GM21423 (cell line): ENCODE measurements at regions not wholly inside any gene's neighbourhood (a gene's known extent, or its start where the extent isn't known, plus 50 kb on each side); places are given as distances from the start of the nearest gene placed in this dataset.
"Not testable (repeated sequence)": the region's sequence is repeated elsewhere in the genome, so short reads cannot be mapped to it uniquely, and the experiment has no call there.

Experiments
- ATAC-seq: cut with Tn5 transposase; IDR thresholded peaks from one replicate; pipeline ENCODE4 v1.9.1; 2021; ENCODE audit warnings: mild to moderate bottlenecking, moderate library complexity; ENCODE audit not compliant: unreplicated experiment

DNA sequence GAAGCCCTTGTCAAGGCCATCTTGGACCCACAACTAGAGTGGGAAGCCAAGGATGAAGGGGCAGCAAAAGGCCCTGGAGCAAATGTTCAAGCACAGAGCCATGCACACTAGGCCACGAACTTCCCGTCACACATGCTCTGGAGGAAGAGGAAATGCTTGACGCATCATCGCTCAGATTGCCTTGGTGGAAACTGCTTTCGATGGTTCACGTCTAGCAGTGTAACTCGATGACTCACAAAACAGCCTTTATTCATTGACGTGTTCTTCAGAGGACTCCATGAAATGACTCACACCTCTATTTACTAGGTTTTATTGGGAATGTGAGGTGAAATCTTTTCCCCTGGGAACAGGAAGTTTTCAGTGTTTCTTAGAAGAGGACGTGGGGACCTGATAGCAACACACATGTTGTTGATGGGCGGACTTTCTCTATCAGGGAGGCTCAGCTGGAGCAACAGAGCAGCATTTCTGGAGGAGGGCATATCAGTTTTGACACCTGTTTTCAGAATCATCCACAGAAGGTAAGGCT is 79.8 kb upstream of the FLT1 start:
- no peak for ATAC-seq

DNA sequence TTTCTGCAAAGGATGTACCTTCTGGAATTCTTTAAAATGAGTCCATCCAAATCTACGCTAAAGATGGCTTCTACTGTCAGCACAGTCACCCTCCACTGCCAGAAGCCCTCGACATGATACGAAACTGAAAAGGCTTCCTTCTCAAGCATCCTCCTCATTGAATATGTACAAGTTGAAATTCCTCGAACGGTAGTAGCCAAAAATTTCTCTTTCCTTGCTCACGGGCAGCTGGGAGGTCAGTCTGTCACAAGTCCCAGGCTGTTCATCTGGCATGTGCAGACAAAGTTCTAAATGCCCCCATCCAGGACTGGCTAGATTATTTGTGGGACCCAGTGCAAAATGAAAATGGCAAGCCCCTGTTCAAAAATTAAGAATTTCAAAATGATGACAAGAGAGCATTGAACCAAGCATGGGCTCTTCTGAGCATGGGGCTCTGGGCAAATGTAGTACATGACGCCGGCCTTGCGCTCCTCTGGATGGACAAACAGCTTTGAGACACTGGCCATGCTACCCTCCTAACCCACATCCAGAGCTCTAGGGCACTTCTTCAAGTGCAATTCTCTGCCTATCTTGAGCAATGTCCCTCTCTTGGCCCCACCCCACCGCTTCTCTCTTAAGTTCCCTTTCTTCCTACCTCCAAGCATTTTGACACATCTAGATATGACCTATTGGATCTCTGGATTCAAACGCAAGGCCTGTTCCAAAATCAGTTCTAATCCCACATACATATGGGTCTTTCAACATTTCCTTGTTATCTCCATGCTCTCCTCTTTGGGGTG is 78.9 kb upstream of the FLT1 start:
- no peak for ATAC-seq

DNA sequence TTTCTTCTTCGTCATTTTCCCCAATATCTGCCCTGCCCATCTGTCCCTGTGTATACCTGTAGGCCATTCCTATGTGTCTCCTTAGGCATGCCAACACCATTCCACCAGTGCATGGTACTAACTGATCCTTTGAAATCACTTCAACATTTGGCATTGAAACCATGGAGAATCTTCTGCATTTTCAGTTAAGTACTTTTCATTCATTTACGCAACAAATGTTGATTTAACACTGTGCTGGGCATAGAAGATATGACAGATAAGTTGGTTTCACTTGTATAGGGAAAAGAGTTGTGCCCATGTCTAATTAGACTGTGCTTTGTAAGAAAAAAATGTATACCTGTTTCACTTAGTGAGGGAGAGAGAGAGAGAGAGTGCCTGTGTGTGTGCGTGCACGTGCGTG is 77.9 kb upstream of the FLT1 start:
- no peak for ATAC-seq

DNA sequence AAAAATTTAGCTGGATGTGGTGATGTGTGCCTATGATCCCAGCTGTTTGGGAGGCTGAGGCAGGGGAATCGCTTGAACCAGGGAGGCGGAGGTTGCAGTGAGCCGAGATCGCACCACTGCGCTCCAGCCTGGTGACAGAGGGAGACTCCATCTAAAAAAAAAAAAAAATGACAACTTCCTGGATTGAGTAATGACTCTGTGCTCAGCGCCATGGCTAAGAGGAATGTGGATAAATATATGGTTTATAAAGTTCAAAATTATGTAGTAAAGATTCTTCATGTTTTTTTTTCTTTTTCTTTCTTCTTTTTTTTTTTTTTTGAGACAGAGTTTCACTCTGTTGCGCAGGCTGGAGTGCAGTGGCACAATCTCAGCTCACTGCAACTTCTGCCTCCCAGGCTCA is 75.4 kb upstream of the FLT1 start:
- ATAC-seq: not testable (repeated sequence)

DNA sequence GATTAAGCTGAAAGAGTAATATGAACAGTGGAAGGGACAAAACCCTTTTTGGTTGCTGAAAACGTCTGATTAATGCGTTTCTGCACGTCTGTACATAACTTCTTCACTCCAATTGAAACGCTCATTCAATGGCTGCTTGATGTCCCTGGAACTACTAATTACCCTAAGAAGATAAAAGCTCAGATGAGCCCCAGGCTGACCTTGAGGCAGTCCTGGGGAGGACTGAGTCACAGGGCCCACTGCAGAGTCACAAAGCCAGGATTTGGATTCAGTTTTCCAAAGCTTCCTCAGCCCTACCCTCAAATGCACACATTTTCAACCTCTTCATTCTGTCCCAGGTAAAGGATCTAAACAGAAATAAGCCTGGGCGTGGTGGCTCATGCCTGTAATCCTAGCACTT is 75.0 kb upstream of the FLT1 start:
- ATAC-seq: no peak

DNA sequence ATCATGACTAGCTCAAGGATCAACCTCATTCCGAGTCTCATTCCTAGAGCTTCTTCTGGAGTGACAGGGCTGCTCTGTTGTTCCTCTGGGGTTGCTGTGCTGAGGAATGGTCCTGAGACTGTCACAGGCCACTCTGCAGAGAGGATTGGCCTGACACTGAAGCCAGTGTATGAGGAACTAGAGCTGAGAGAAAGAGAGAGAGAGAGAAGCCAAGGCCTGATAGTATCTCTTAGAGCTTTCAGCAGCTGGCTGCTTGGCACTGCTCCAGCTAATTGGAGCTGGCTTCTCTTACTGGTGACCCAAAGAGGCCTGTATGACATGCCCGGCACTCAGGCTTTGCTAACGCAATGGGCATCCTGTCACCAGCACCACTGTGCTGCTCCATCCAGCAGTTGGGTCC is 73.4 kb upstream of the FLT1 start:
- ATAC-seq: no peak

DNA sequence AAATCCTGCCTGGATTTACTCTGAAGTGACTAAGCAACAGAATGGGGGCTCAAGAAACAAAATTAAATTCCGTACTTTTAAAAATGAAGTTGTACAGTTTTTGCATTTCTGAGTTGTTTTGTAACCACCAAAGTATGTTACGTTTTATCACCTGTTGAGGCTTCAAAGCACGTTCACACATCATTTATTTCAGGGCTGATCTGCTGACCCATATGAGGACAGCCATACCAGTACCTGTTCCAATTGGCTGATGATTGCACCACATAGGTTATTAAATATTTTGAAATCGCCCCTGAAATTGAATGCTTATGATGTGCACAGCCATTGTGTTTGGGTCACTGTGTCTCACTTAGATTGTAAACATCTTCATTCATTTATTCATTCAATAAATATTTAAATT is 72.0 kb upstream of the FLT1 start:
- no peak for ATAC-seq

DNA sequence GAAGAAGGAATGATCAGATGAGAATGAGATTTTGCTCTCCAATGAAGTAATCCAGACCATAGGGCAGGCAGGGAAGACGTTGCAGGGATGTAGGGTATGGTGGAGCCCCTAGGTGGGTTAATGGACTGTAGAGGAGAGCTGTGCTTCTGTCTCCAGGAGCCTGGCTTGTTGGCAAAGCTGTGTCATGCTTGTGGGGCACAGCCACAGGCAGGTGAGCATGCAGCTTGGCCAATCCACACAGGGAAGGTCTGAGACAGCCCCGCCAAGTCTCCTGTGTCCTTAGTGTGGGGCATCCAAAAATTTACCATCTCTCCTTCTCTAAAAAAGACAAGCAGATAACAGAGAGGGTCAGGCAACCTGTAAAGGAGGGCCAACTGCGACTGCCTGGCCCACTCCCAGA is 71.4 kb upstream of the FLT1 start:
- ATAC-seq: no peak

DNA sequence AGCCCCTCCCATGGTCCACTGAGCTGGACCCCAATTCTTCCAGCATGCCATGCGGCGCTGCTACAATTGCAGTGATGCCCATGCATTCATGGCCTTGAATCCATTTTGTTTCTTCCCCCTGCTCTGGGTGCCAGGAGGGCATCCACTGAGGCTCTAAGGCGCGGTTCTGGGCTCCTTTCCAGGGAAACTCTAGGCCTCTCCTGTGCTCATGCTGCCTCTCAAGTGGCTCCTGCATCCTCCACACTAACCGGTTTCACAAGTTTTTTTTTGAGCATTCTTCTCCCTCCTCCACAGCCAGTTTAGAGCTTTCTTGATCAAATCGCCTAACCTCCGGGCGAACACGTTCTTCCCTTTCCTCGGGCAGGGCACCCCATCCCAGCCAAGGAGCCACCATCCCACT is 69.1 kb upstream of the FLT1 start:
- no peak for ATAC-seq

DNA sequence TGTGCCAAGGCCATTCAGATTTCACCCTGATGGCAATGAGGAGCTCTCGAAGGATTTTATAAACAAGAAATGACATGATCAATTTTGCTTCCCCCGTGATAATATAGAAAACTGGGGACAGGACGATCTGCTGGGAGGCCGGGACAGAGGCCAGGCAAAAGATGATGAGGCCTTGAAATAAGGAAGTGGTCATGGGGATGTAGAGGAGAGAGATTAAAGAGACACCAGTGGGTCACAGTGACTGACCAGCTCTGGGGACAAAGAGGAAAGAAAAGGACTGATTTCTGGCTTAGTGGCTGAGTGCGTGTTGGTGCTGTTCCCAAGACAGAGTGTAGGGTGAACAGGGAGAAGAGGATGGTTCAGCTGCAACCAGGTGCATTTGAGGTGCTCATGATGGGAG is 68.7 kb upstream of the FLT1 start:
- ATAC-seq: no peak

DNA sequence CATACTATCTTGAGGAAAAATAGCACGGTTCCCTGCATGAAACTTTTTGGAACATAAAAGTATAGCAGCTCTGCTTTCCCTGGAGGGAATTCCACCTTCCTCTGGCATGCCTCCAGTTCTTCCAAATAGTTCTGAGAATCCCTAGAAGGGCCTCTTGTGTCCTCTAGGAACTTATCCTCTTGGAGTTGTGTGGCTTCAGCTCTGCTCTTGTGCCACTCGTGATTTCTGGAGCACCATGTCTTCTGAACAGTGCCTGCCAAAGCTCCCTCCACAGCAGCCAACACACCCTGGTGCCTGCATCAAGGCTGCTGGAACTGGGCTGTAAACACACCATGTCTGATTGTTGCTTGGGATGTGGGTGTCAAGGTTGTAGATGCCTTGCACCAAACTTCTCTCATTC is 65.7 kb upstream of the FLT1 start:
- no peak for ATAC-seq

DNA sequence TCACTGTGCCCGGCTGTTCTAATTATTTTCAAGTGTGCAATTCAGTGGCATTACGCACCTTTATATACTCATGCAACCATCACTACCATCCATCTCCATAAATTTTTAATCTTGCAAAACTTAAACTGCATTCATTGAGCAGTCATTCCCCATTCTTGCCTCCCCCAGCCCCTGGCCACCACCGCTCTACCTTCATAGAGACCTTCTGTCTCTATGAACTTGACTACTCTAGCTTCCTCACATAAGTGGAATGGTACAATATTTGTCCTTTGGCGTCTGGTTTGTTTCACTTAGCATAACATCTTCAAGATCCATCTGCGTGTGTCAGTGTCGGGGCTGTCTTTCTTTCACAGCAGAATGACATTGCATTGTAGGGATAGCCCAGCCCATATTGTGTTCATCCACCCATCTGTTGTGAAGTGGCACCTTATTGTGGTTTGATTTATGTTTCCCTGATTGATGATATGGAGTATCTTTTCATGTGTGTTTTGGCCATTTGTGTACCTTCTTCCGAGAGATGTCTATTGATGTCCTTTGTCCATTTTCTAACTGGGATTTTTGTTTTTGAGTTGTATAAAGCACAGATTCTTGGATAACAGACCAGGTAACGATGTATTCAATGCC is 64.8 kb upstream of the FLT1 start:
- ATAC-seq: no peak

DNA sequence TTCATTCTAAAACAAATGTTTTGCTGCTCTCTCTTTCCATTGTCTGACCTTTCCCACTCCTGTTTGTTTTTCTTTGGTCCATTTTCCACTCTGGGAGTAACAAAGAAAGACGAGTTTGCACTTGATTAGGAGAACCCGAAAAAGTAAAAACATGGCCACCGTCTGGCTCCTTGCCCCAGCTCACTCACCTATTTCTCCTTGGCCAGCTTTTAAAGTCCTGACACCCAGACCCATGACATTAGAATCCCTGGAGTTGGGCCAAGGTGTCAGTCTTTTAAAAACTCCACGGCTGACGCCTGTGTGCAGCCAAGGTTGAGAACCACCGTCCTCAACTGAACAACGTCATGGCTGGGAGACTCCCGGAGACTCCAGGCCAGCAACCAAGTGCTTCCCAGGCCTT is 63.6 kb upstream of the FLT1 start:
- ATAC-seq: no peak

DNA sequence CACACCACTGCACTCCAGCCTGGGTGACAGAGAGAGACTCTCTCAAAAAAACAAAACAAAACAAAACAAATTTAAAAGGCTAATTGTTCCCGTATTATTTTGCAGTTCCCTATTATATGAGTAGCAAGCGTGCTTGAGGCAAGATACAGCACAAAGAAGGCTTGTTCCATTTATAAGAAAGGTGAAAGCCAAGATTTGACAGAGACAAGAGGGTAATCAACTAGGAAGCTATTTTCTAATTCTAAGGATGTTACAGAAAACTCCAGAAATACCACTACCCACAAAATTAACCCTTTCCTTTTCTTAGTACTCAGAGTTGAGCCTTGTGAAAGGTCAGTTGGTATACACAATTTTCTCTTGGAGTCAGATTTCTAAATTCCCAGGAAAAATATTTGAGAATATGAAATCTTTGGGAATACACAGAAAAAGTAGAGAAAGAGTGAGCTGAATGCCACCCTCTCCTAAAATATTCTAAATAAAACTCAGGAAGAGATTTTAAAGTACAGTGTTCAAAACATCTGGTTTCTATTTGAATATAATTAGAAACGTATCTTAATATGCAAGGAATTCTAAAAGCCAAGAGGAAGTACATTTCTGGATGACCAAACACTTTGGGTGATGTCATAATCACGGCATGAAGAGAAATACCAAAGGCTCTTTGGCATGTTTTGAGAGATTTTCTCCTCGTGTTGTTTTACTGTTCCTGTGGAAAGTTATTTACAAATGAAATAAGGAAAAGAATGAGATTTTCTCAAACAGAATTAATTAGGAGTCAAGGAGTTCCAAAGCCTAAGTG is 63.0 kb upstream of the FLT1 start:
- ATAC-seq: no peak

DNA sequence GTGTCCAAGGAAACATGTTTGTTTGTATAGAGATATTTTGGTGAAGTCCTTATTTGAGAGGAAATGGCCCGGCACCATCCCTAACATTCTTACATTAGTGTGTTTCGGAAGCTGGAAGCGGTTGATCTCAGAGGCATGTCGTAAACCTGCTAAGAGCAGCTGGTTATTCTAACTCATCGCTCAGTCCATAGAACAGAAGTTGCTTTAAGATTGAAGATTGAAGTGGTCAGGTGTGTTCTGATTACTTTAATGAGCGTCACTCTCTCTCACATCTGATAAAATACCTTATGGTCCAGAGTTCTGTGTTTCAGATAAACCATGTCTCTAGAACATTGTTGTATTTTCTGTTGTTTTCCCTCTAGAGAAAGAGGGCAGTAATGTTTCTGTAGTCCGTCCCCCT is 60.2 kb upstream of the FLT1 start:
- ATAC-seq: no peak

DNA sequence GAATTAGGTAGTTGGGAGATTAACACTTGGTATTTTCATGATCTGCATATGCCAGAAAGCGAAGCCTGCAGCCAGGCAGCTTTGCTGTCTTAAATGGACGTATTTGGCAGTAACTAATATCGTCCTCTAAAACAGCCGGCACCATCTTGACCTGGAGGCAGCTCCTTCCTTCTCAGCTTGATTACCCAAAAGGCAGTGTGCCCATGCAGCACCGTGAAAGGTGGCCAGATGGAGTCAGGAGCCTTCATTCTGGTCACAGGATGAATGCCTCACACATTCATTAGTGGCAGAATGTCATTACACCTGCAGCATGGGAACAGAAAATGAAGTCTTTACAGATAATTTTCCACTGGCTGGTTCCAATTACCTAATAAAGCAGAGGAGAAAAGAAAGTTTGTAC is 59.0 kb upstream of the FLT1 start:
- ATAC-seq: no peak

DNA sequence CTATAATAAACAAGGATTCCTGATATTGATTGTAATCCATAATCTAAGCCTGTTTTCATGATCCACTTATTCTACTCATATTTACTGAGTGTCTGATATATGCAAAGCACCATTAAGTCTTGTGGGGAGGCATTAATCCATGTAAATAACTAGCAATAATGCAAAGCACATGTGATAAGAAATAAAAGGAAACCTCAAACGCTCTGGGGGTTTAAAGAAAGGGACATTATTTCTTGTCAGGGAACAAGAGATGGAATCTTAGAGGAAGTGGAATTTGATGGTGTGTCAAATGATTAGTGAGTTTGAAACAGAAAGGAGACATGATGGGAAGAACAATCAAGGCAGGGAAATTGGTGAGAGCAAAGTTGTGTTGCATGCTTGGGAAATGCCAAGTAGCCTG is 57.4 kb upstream of the FLT1 start:
- ATAC-seq: no peak

DNA sequence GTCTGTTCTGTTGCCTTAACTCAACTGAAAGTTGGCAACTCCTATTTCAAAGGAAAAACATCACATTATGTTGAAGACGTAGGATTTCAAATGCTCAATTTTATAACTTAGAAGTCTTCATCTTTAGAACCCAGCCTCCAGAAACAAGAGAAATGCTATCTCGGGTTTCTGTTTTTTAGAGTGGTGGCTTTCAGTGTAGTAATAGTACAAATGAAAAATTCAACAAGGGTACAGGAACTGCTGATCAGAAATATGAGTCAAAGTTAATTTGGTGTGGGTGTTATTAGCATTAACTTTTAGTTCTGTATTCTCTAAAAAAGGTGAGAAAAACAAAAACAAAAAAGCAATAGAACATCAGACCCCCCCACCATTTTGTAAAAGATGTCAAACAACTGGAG is 56.6 kb upstream of the FLT1 start:
- ATAC-seq: no peak

DNA sequence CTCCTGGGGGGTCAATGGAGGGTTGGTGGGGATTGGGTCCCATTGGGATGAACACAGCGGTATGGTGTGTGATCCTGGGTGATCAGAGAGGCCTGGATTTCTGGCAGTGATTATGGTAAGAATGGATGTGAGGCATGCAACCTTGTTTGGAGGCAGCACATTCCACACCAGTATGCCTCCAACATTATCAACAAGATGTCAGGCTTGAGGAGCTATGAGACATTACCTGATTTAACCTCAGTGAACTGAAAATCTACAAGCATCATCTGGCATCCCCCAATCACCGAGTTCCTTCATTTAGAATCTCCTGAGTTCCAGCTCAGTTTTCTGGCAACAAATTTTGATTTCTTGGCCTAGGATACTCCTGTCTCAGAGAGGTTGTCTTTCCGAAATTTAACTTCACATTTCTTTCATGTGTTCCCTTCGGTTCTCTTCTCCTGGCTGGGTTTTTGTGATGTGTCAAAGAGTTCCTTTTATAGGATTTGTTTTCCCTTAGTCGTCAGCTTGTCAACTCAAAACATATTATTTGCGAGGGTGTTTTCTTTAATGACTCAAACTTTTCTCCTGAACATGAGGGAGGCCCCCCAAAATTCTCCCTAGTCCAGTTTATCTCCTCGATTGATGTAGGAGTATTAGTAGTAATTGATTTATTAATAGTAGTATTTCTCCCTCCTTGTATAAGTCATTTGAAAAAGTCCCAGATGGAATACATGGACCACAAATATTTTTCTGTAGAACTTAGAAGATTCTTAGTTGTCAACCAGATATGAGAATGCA is 56.0 kb upstream of the FLT1 start:
- no peak for ATAC-seq

DNA sequence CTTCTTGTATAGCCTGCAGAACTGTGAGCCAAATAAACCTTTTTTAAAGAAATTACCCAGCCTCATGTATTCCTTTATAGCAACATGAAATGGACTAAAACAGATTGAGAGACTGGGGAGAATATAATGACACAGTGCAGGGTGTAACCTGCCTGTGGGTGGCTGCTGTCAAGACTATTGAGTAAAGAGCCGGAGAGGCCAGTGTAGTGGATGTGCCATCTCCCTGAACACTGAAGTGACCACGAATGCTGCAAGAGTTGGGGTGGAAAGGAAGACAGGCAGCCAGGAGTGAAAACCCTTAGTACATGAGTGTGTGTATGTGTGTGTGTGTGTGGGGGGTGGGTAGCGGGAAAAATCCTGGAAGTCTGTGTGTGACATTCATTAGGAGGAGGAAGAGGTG is 55.2 kb upstream of the FLT1 start:
- ATAC-seq: no peak

DNA sequence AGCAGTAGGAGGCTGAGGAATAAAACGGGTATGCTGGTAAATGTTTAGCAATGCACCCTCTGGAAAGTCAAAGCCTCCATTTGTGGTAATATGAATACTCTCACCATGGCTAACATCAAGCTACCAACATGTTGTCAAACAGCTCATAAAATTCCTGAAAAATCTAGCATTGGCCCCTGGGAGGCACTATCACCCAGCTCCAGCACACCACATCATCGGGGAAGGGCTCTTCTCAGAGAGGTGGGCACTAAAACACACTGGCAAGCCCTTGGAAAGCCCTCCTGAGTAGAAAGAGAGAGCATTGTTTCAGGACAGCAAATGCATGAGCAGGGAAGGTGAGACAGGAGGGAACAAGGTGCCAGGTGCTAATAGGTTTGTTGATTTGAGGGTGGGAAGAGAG is 53.9 kb upstream of the FLT1 start:
- no peak for ATAC-seq
